ENCODE measurements at regions not wholly inside any gene's neighbourhood (a gene's known extent, or its start where the extent isn't known, plus 50 kb on each side); places are given as distances from the start of the nearest gene placed in this dataset.
A peak's percentile ranks its signal among the peaks of the same experiment; 100 is the strongest.

DNA sequence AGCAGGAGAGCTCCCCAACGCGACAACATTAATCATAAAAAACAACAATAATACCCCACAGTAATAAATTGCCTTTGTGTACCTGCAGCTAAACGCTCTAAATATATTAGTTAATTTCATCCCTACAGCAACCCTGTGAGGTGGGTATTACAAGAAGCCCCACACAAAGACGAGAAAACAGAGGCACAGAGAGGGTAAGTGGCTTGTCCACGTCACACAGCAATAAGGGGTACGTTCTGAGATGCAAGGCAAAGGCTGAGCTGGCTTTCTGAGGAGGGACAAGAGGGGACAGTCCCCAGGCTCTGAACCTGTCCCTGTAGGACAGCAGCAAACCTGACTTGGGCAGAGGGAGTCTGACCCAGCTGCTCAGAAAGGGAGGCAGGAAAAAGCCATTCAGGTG lies 78.2 kb downstream of the NCOR2 start:
- Histone ChIP-seq H3K4me3 (ENCODE audit: low read length) (no peak overlapping the region), H3K27me3 (ENCODE audit: control insufficient read depth, insufficient read depth, low read length, poor library complexity, severe bottlenecking) (no peaks in the 10 kb centered on the region), H3K9me3 (ENCODE audit: control insufficient read depth, low read length) (no peaks in the 10 kb centered on the region), H3K27ac (ENCODE audit: low read depth, low read length) (no peak overlapping the region), H3K4me1 (ENCODE audit: control insufficient read depth, insufficient read depth, low read length) (no peaks in the 10 kb centered on the region), H3K36me3 (ENCODE audit: control insufficient read depth, insufficient read depth, low read length) (peaks cover 19% of the 10 kb centered on the region), H3K9ac (ENCODE audit: extremely low read depth, low read length, poor library complexity, severe bottlenecking) (no peak overlapping the region)
- TF ChIP-seq, protein P1, sequence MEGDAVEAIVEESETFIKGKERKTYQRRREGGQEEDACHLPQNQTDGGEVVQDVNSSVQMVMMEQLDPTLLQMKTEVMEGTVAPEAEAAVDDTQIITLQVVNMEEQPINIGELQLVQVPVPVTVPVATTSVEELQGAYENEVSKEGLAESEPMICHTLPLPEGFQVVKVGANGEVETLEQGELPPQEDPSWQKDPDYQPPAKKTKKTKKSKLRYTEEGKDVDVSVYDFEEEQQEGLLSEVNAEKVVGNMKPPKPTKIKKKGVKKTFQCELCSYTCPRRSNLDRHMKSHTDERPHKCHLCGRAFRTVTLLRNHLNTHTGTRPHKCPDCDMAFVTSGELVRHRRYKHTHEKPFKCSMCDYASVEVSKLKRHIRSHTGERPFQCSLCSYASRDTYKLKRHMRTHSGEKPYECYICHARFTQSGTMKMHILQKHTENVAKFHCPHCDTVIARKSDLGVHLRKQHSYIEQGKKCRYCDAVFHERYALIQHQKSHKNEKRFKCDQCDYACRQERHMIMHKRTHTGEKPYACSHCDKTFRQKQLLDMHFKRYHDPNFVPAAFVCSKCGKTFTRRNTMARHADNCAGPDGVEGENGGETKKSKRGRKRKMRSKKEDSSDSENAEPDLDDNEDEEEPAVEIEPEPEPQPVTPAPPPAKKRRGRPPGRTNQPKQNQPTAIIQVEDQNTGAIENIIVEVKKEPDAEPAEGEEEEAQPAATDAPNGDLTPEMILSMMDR (conservative IDR thresholded peaks at IDR 0.05), result no peak
- WGBS, 2 experiments (ENCODE audit: insufficient coverage in 1 of 2, insufficient read length in 1 of 2), result 75 to 100% methylated on average over 1 to 6 of the region's 6 CpGs
- H3K27ac Mint-ChIP-seq, result peak overlapping the region; percentile 10
- no peak overlapping the region for H3K4me3 Mint-ChIP-seq
- peaks cover 21% of the 10 kb centered on the region for H3K36me3 Mint-ChIP-seq (ENCODE audit: low read depth)
- no peaks in the 10 kb centered on the region for H3K4me1 Mint-ChIP-seq
- no peaks in the 10 kb centered on the region for H3K27me3 Mint-ChIP-seq (ENCODE audit: insufficient read depth)
- DNase-seq, result no peak
- H3K9me3 Mint-ChIP-seq, result no peaks in the 10 kb centered on the region

DNA sequence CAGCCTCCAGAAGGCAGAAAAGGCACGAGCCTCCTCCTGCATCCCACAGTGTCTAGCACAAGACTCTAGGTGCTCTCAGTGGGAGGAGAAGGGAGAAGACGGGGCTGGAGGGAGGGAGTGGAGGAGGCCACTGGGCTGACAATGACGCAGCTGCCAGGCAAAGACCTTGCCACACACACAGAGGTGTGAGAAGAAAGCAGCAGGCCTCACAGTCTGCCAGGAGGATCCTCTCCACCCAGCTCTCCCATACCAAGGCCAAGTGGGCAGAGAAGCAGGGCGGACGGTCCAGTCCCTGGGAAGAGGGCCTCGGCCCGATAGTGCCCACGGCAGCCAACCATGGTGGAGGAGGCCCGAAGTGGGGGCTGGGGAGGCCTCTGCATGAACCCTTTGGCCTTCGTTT lies 78.9 kb downstream of the NCOR2 start:
- no peaks in the 10 kb centered on the region for H3K9me3 ChIP-seq (ENCODE audit: control insufficient read depth, low read length)

DNA sequence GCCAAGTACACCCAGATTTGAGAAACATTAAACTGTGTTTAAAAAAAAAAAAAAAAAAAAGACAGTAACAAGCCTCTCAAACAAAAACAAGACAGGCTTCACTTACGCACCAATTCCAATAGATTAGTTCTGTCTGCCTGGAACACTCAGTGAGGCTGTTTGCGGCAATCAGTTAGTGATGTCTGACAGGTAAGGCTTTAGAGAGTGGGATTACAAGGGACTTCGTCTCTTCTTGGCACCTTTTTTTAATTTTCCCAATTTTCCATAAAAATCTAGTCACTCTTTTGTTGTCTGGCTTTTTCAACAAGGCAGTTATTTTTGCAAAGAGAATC lies 79.6 kb downstream of the NCOR2 start:
- no peaks in the 10 kb centered on the region for H3K9me3 Mint-ChIP-seq
- no peak overlapping the region for H3K9ac ChIP-seq (ENCODE audit: extremely low read depth, low read length, poor library complexity, severe bottlenecking)
- no peak overlapping the region for H3K4me3 ChIP-seq (ENCODE audit: low read length)
- H3K27me3 ChIP-seq (ENCODE audit: control insufficient read depth, insufficient read depth, low read length, poor library complexity, severe bottlenecking), result no peaks in the 10 kb centered on the region
- TF ChIP-seq, protein P1 (conservative IDR thresholded peaks at IDR 0.05), result no peak
- H3K36me3 Mint-ChIP-seq (ENCODE audit: low read depth), result peaks cover 19% of the 10 kb centered on the region
- whole genome bisulfite sequencing, 2 experiments (ENCODE audit: insufficient coverage in 1 of 2, insufficient read length in 1 of 2), result 50 to 80% methylated on average over 1 to 3 of the region's 3 CpGs
- H3K27me3 Mint-ChIP-seq (ENCODE audit: insufficient read depth), result no peaks in the 10 kb centered on the region
- H3K9me3 ChIP-seq (ENCODE audit: control insufficient read depth, low read length), result no peaks in the 10 kb centered on the region
- H3K27ac ChIP-seq (ENCODE audit: low read depth, low read length), result peak overlapping the region; percentile 24
- no peaks in the 10 kb centered on the region for H3K4me1 ChIP-seq (ENCODE audit: control insufficient read depth, insufficient read depth, low read length)
- peak overlapping the region; percentile 78 for H3K27ac Mint-ChIP-seq
- H3K36me3 ChIP-seq (ENCODE audit: control insufficient read depth, insufficient read depth, low read length), result peaks cover 17% of the 10 kb centered on the region
- H3K4me3 Mint-ChIP-seq, result no peak overlapping the region
- H3K4me1 Mint-ChIP-seq, result no peaks in the 10 kb centered on the region
- no peak for DNase-seq

More for the DNA sequence above, 78.9 kb downstream of the NCOR2 start:
- H3K36me3 ChIP-seq (ENCODE audit: control insufficient read depth, insufficient read depth, low read length), result peaks cover 20% of the 10 kb centered on the region
- no peaks in the 10 kb centered on the region for H3K27me3 ChIP-seq (ENCODE audit: control insufficient read depth, insufficient read depth, low read length, poor library complexity, severe bottlenecking)
- DNase-seq, result no peak
- H3K4me1 ChIP-seq (ENCODE audit: control insufficient read depth, insufficient read depth, low read length), result no peaks in the 10 kb centered on the region
- peaks cover 20% of the 10 kb centered on the region for H3K36me3 Mint-ChIP-seq (ENCODE audit: low read depth)
- H3K9me3 Mint-ChIP-seq, result no peaks in the 10 kb centered on the region
- 89 to 92% methylated on average over 7 to 10 of the region's 10 CpGs for WGBS, 2 experiments (ENCODE audit: insufficient coverage in 1 of 2, insufficient read length in 1 of 2)
- no peak overlapping the region for H3K4me3 Mint-ChIP-seq
- peak overlapping the region; percentile 55 for H3K27ac Mint-ChIP-seq
- no peak overlapping the region for H3K9ac ChIP-seq (ENCODE audit: extremely low read depth, low read length, poor library complexity, severe bottlenecking)
- H3K27ac ChIP-seq (ENCODE audit: low read depth, low read length), result no peak overlapping the region
- H3K4me3 ChIP-seq (ENCODE audit: low read length), result no peak overlapping the region
- no peaks in the 10 kb centered on the region for H3K4me1 Mint-ChIP-seq
- TF ChIP-seq, protein P1 (conservative IDR thresholded peaks at IDR 0.05), result no peak
- no peaks in the 10 kb centered on the region for H3K27me3 Mint-ChIP-seq (ENCODE audit: insufficient read depth)

Data from endodermal cell (in vitro differentiated cells).